Loucy (cell line): ENCODE measurements at regions not wholly inside any gene's neighbourhood (a gene's known extent, or its start where the extent isn't known, plus 50 kb on each side); places are given as distances from the start of the nearest gene placed in this dataset.

Experiments used
- CTCF ChIP-seq: fragments of 200-600 bp; sonication (generic); conservative IDR thresholded peaks from 2 replicates; pipeline ENCODE4 v1.5.1; 2014; ENCODE audit warnings: mild to moderate bottlenecking, antibody characterized with exemption, low read length
- EZH2phosphoT487 ChIP-seq: fragments of 200-600 bp; IDR thresholded peaks from 2 replicates; pipeline ENCODE4 v1.6.1; 2018; ENCODE audit warnings: antibody characterized with exemption, mild to moderate bottlenecking, moderate library complexity, borderline replicate concordance

DNA sequence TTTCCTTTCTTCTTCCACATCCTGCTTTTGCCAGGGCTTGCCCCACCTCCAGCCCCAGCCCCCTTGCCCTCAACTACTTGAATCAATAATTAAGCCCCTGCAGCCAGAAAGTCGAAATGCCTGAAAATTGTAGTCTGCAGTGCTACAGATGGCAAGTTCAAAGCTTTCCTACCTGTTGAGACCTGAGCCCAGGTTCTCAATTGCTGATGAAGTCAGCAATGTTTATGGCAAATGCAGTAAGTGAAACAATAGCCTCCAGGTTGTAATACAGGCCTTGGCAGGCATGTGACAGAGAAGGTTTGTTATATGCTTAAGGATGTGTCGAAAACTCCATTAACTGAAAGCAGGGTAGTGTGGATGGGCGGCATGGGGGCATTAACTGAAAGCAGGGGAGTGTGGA is 181.1 kb upstream of the SESN3 start:
- no peak for TF ChIP-seq CTCF
- TF ChIP-seq EZH2phosphoT487, result no peak
